AG09319 (cell line): ENCODE measurements at regions not wholly inside any gene's neighbourhood (a gene's known extent, or its start where the extent isn't known, plus 50 kb on each side); places are given as distances from the start of the nearest gene placed in this dataset.

Source experiments
- DNase-seq: peaks from one replicate; pipeline ENCODE4 v3.0.0-alpha.2; 2010; ENCODE audit warnings: low read depth; ENCODE audit errors: extremely low read depth
- CTCF ChIP-seq: IDR thresholded peaks from 2 replicates; pipeline ENCODE4 v1.5.1; 2011; ENCODE audit warnings: low read depth, mild to moderate bottlenecking, inconsistent platforms, low read length, moderate library complexity

GRCh38 chr1:221059506-221059905 is 180.3 kb downstream of the HLX start:
- no peak for DNase-seq
- TF ChIP-seq CTCF = no peak

GRCh38 chr1:221063651-221064050 is 184.4 kb downstream of the HLX start:
- DNase-seq = no peak
- TF ChIP-seq CTCF = no peak

GRCh38 chr1:221066351-221067001 is 187.2 kb downstream of the HLX start:
- no peak for DNase-seq
- TF ChIP-seq CTCF = no peak

DNA sequence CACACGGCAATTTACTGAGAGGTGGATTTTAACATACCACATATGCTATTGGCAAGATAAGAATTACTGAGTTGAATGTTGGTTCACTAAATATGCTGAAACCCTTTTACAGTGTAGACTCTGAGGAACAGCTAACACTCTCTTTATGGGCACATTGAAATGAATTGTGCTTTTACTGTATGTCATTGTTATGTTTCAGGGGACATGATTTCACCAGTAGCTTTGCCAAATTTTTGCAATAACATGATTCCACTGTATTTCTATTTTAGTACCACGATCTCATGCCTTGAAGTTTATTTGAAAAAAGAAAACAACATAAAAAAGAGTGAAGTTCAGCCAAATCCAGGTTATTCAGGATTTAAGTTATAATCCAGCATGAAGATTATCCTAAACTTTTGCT is 188.5 kb downstream of the HLX start:
- no peak for TF ChIP-seq CTCF
- no peak for DNase-seq

GRCh38 chr1:221069178-221069903 is 190.1 kb downstream of the HLX start:
- no peak for TF ChIP-seq CTCF

GRCh38 chr1:221069986-221070385 is 190.7 kb downstream of the HLX start:
- no peak for TF ChIP-seq CTCF
- DNase-seq = no peak

More at GRCh38 chr1:221069178-221069903, 190.1 kb downstream of the HLX start:
- DNase-seq = no peak

DNA sequence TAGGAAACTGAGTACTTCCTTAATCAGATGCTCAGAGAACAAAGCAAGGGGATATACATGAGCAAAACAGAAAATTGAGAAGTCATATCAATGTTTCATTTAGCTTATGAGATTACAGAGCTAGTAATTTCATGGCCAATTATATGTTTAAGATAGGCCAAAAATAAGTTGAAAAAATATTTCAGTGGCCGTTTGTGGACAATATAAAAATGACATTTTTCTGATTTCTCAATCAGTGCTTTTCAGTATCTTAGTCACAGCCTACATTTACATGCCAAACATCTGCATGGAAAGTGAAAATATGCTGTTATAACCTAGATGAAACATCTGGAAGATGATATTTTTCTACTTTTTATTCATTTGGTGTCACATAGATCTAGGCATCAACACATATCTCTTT is 192.5 kb downstream of the HLX start:
- no peak for TF ChIP-seq CTCF

More for the DNA sequence above, 192.5 kb downstream of the HLX start:
- DNase-seq = no peak
